Smooth muscle cell (in vitro differentiated cells): ENCODE measurements at regions not wholly inside any gene's neighbourhood (a gene's known extent, or its start where the extent isn't known, plus 50 kb on each side); places are given as distances from the start of the nearest gene placed in this dataset.

Experiments used
- DNase-seq: peaks from one replicate; lab custom pipeline; 2025; ENCODE audit not compliant: unreplicated experiment; lab: John Stamatoyannopoulos, UW
- H2AFZ ChIP-seq: fragments of 200-600 bp; sonication (generic); 2 replicates; pipeline ENCODE4 v1.6.0; 2016; ENCODE audit warnings: antibody characterized with exemption, low read depth, mild to moderate bottlenecking
- H3F3A ChIP-seq: fragments of 200-600 bp; sonication (generic); 2 replicates; pipeline ENCODE4 v1.6.0; 2017; ENCODE audit warnings: antibody characterized with exemption, low read depth
- H3K27ac ChIP-seq: fragments of 200-600 bp; sonication (generic); 2 replicates; pipeline ENCODE4 v1.5.1; 2016; ENCODE audit warnings: low read depth, mild to moderate bottlenecking
- H3K27me3 ChIP-seq: fragments of 200-600 bp; sonication (generic); 2 replicates; pipeline ENCODE4 v1.6.1; 2016; ENCODE audit warnings: low read depth, mild to moderate bottlenecking
- H3K36me3 ChIP-seq: fragments of 200-600 bp; sonication (generic); 2 replicates; pipeline ENCODE4 v1.5.1; 2016; ENCODE audit warnings: low read depth
- H3K4me1 ChIP-seq: fragments of 200-600 bp; sonication (generic); 2 replicates; pipeline ENCODE4 v1.5.1; 2016; ENCODE audit warnings: low read depth
- H3K4me2 ChIP-seq: fragments of 200-600 bp; sonication (generic); 2 replicates; pipeline ENCODE4 v1.6.0; 2016; ENCODE audit warnings: mild to moderate bottlenecking
- H3K4me3 ChIP-seq: fragments of 200-600 bp; sonication (generic); 2 replicates; pipeline ENCODE4 v1.5.1; 2016; ENCODE audit warnings: mild to moderate bottlenecking
- H3K79me2 ChIP-seq: fragments of 200-600 bp; sonication (generic); 2 replicates; pipeline ENCODE4 v1.6.0; 2016; ENCODE audit warnings: low read depth, mild to moderate bottlenecking
- H3K9ac ChIP-seq: fragments of 200-600 bp; sonication (generic); 2 replicates; pipeline ENCODE4 v1.6.0; 2016; ENCODE audit warnings: low read depth
- H3K9me3 ChIP-seq: fragments of 200-600 bp; sonication (generic); replicated peaks from 2 replicates; pipeline ENCODE4 v1.5.1; 2016; ENCODE audit warnings: low read depth
- H4K20me1 ChIP-seq: fragments of 200-600 bp; sonication (generic); 2 replicates; pipeline ENCODE4 v1.6.0; 2016; ENCODE audit warnings: low read depth
- CTCF ChIP-seq: fragments of 200-600 bp; sonication (generic); IDR thresholded peaks from 2 replicates; pipeline ENCODE4 v1.5.1; 2017; ENCODE audit warnings: borderline replicate concordance, mild to moderate bottlenecking, antibody characterized with exemption; ENCODE audit not compliant: insufficient read depth, poor library complexity, severe bottlenecking
- WGBS: methylation state at CpG from one replicate; pipeline ENCODE4 v1.1.7; 2016; ENCODE audit warnings: low lambda C conversion rate; 5-methylcytosine and 5-hydroxymethylcytosine counted together

GRCh38 chr5:61905613-61906012, 400.4 kb upstream of the KIF2A start:
- H3K4me1 ChIP-seq = no peaks in the 10 kb centered on the region
- TF ChIP-seq CTCF = no peak

GRCh38 chr5:61906820-61907219, 399.2 kb upstream of the KIF2A start:
- H3K9ac ChIP-seq = no peak overlapping the region
- no peak for TF ChIP-seq CTCF
- no peak for DNase-seq
- 88% methylated on average over 5 of the region's 5 CpGs for WGBS
- no peaks in the 10 kb centered on the region for H4K20me1 ChIP-seq
- H3K27me3 ChIP-seq = peaks cover 36% of the 10 kb centered on the region
- no peaks in the 10 kb centered on the region for H3K36me3 ChIP-seq
- no peaks in the 10 kb centered on the region for H3K9me3 ChIP-seq
- H3K27ac ChIP-seq = no peak overlapping the region
- no peak overlapping the region for H3K4me2 ChIP-seq
- no peaks in the 10 kb centered on the region for H3K4me1 ChIP-seq
- no peak overlapping the region for H3K4me3 ChIP-seq
- H3F3A ChIP-seq = no peaks in the 10 kb centered on the region
- no peak overlapping the region for H2AFZ ChIP-seq
- H3K79me2 ChIP-seq = no peaks in the 10 kb centered on the region

More at GRCh38 chr5:61905613-61906012, 400.4 kb upstream of the KIF2A start:
- H3K79me2 ChIP-seq = no peaks in the 10 kb centered on the region
- H3F3A ChIP-seq = no peaks in the 10 kb centered on the region
- no peak overlapping the region for H3K4me2 ChIP-seq
- peaks cover 45% of the 10 kb centered on the region for H3K27me3 ChIP-seq
- H3K36me3 ChIP-seq = no peaks in the 10 kb centered on the region
- no peak overlapping the region for H3K4me3 ChIP-seq
- H3K9ac ChIP-seq = no peak overlapping the region
- no peak overlapping the region for H2AFZ ChIP-seq
- H3K27ac ChIP-seq = no peak overlapping the region
- no peaks in the 10 kb centered on the region for H4K20me1 ChIP-seq
- no peak for DNase-seq
- WGBS = 18% methylated on average over 3 of the region's 3 CpGs
- no peaks in the 10 kb centered on the region for H3K9me3 ChIP-seq

GRCh38 chr5:61907995-61908394, 398.0 kb upstream of the KIF2A start:
- Histone ChIP-seq H3K36me3 (no peaks in the 10 kb centered on the region), H3K4me1 (no peaks in the 10 kb centered on the region), H3K4me2 (no peak overlapping the region), H3F3A (no peaks in the 10 kb centered on the region), H3K27me3 (peaks cover 24% of the 10 kb centered on the region), H3K27ac (no peak overlapping the region), H2AFZ (no peak overlapping the region), H3K9me3 (no peaks in the 10 kb centered on the region), H4K20me1 (no peaks in the 10 kb centered on the region), H3K9ac (no peak overlapping the region), H3K79me2 (no peaks in the 10 kb centered on the region), H3K4me3 (no peak overlapping the region)
- WGBS = 82% methylated on average over 4 of the region's 4 CpGs
- TF ChIP-seq CTCF = no peak
- no peak for DNase-seq

GRCh38 chr5:61910771-61911170, 395.2 kb upstream of the KIF2A start:
- Histone ChIP-seq H3F3A (no peaks in the 10 kb centered on the region), H3K27me3 (peaks cover 12% of the 10 kb centered on the region), H3K27ac (no peak overlapping the region), H3K9ac (no peak overlapping the region), H3K36me3 (no peaks in the 10 kb centered on the region), H3K4me3 (no peak overlapping the region), H4K20me1 (no peaks in the 10 kb centered on the region), H3K4me1 (no peaks in the 10 kb centered on the region), H3K79me2 (no peaks in the 10 kb centered on the region), H3K9me3 (no peaks in the 10 kb centered on the region), H3K4me2 (no peak overlapping the region), H2AFZ (no peak overlapping the region)
- no peak for DNase-seq
- no peak for TF ChIP-seq CTCF
- 88% methylated on average over 2 of the region's 2 CpGs for WGBS
